ENCODE measurements at regions not wholly inside any gene's neighbourhood (a gene's known extent, or its start where the extent isn't known, plus 50 kb on each side); places are given as distances from the start of the nearest gene placed in this dataset.

DNA sequence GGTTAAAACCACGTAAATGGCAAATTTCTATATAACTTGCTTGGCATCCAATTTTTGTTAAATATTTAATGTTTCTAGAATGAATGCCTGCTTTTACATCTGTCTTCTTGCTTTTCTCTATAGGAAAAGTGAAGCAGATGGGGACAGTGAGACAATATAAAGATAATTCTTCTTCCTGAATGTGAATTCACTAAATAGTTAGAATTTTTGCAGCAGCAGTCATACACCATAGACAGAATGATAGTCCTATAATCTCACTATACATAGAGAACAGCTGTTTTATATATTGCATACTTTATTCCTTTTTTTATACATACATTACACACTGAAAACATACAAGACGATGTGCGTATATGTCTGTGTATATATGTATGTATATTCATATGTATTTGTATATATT lies 1127.3 kb downstream of the PCDH9 start:
- Mint-ChIP-seq H3K9me3 (no peaks in the 10 kb centered on the region), H3K4me1 (no peaks in the 10 kb centered on the region), H3K27ac (no peak overlapping the region), H3K27me3 (ENCODE audit: low read depth) (no peaks in the 10 kb centered on the region), H3K36me3 (no peaks in the 10 kb centered on the region), H3K4me3 (no peak overlapping the region)
- ATAC-seq (no peak), DNase-seq (ENCODE audit: low spot score) (no peak)
- POLR2A ChIA-PET = no interaction called here
- TF ChIP-seq SOX15 (CRISPR knock-in tag; IDR thresholded peaks at IDR 0.05) (no peak), FOXP1 (CRISPR knock-in tag; IDR thresholded peaks at IDR 0.05; ENCODE audit: borderline replicate concordance) (no peak), ESRRA (CRISPR knock-in tag; IDR thresholded peaks at IDR 0.05; ENCODE audit: borderline replicate concordance) (no peak), RELA (CRISPR knock-in tag; IDR thresholded peaks at IDR 0.05; ENCODE audit: borderline replicate concordance) (no peak), NR1H2 (CRISPR knock-in tag; IDR thresholded peaks at IDR 0.05) (no peak), CTCF (IDR thresholded peaks at IDR 0.05) (no peak), MXD4 (CRISPR knock-in tag; IDR thresholded peaks at IDR 0.05; ENCODE audit: borderline replicate concordance) (no peak), NR3C1 (CRISPR knock-in tag; conservative IDR thresholded peaks at IDR 0.05; ENCODE audit: low read depth) (no peak), RORB (CRISPR knock-in tag; IDR thresholded peaks at IDR 0.05) (no peak), CREB1 (CRISPR knock-in tag; IDR thresholded peaks at IDR 0.05) (no peak), NFYB (CRISPR knock-in tag; conservative IDR thresholded peaks at IDR 0.05; ENCODE audit: low read depth) (no peak), ELF4 (CRISPR knock-in tag; IDR thresholded peaks at IDR 0.05; ENCODE audit: low read depth) (no peak)
- TF ChIP-seq, protein P1, sequence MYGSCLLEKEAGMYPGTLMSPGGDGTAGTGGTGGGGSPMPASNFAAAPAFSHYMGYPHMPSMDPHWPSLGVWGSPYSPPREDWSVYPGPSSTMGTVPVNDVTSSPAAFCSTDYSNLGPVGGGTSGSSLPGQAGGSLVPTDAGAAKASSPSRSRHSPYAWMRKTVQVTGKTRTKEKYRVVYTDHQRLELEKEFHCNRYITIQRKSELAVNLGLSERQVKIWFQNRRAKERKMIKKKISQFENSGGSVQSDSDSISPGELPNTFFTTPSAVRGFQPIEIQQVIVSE (CRISPR knock-in tag; IDR thresholded peaks at IDR 0.05; ENCODE audit: borderline replicate concordance) = no peak
- TF ChIP-seq, protein P2, sequence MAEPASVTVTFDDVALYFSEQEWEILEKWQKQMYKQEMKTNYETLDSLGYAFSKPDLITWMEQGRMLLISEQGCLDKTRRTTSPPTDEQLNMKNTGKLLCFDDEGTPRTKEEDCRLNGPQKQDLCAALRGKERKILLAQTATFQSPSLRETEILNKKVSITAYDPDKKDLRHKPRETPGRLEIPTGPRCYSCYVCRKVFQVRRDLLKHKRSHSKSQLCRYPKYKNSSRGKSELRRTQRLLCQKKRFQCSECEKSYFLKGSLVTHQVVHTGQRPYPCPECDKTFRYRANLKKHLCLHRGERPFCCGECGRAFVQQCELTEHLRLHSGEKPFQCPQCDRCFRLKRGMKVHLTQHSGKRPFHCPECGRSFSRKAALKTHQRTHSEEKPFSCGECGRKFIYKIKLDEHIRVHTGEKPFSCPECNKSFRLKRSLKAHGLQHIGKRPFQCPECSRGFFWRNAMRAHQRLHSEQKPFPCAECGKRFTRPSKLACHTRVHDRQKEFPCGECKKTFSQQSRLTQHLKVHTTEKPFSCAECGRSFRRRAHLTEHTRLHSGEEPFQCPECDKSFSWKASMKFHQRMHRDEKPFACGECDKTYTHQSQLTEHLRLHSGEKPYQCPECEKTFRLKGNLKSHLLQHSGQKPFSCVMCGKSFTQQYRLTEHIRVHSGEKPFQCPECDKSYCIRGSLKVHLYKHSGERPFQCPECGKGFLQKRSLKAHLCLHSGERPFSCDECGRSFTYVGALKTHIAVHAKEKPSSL (CRISPR knock-in tag; conservative IDR thresholded peaks at IDR 0.05) = no peak
- CTCF ChIA-PET = no interaction called here

GRCh38 chr13:66099825-66100224 lies 1130.3 kb downstream of the PCDH9 start:
- POLR2A ChIA-PET = interaction anchor here (0.7 kb wide), 1 partner anchor 722 kb away, joined by 3 read pairs; no protein-coding TSS in a partner anchor
- no peak overlapping the region for H3K4me3 Mint-ChIP-seq
- ATAC-seq (no peak), DNase-seq (ENCODE audit: low spot score) (no peak)
- H3K27ac Mint-ChIP-seq = no peak overlapping the region
- no peaks in the 10 kb centered on the region for H3K27me3 Mint-ChIP-seq (ENCODE audit: low read depth)
- no peak for TF ChIP-seq JUN (CRISPR knock-in tag; IDR thresholded peaks at IDR 0.05)
- no peak for TF ChIP-seq ETV6 (CRISPR knock-in tag; IDR thresholded peaks at IDR 0.05)
- TF ChIP-seq, protein P1 (CRISPR knock-in tag; IDR thresholded peaks at IDR 0.05; ENCODE audit: borderline replicate concordance) = no peak
- TF ChIP-seq, protein P2 (CRISPR knock-in tag; conservative IDR thresholded peaks at IDR 0.05) = no peak
- TF ChIP-seq KAT7 (CRISPR knock-in tag; IDR thresholded peaks at IDR 0.05; ENCODE audit: borderline replicate concordance) = no peak
- no peak for TF ChIP-seq ZNF263 (CRISPR knock-in tag; IDR thresholded peaks at IDR 0.05; ENCODE audit: low read depth)
- TF ChIP-seq CREM (CRISPR knock-in tag; IDR thresholded peaks at IDR 0.05) = no peak
- no peak for TF ChIP-seq ESRRA (CRISPR knock-in tag; IDR thresholded peaks at IDR 0.05; ENCODE audit: borderline replicate concordance)
- TF ChIP-seq FOXK1 (CRISPR knock-in tag; IDR thresholded peaks at IDR 0.05) = no peak
- no peak for TF ChIP-seq HMGA2 (CRISPR knock-in tag; IDR thresholded peaks at IDR 0.05)
- no peak for TF ChIP-seq ATF3 (CRISPR knock-in tag; conservative IDR thresholded peaks at IDR 0.05)
- H3K36me3 Mint-ChIP-seq = peaks cover 2% of the 10 kb centered on the region
- CTCF ChIA-PET = no interaction called here
- H3K4me1 Mint-ChIP-seq = no peaks in the 10 kb centered on the region
- peaks cover 9% of the 10 kb centered on the region for H3K9me3 Mint-ChIP-seq
